Caki2 (cell line): ENCODE measurements at regions not wholly inside any gene's neighbourhood (a gene's known extent, or its start where the extent isn't known, plus 50 kb on each side); places are given as distances from the start of the nearest gene placed in this dataset.

ENCODE experiments used
- DNase-seq: peaks from one replicate; pipeline ENCODE4 v3.0.0-alpha.2; 2015; ENCODE audit warnings: low read depth
- in situ Hi-C: cut with HindIII; loops from 2 replicates; pipeline ENCODE4 v1.10.0; 2016; ENCODE audit warnings: low sequenced_read_pairs, low pct_unique_long_range_greater_than_20kb, mixed read lengths

- no peak for DNase-seq
- in situ Hi-C loops, result no loop called here
Observed at GRCh38 chr13:76160961-76161925, 525.1 kb downstream of the LMO7 start.

- in situ Hi-C loops, result no loop called here
- DNase-seq, result no peak
Observed at GRCh38 chr13:76160506-76160905, 524.4 kb downstream of the LMO7 start.

- in situ Hi-C loops, result no loop called here
- no peak for DNase-seq
Observed at GRCh38 chr13:76157926-76158325, 521.8 kb downstream of the LMO7 start.

GRCh38 chr13:76153239-76153638, 517.1 kb downstream of the LMO7 start:
- in situ Hi-C loops, result no loop called here
- no peak for DNase-seq

- DNase-seq, result no peak
- in situ Hi-C loops, result no loop called here
Observed at GRCh38 chr13:76148926-76149325, 512.8 kb downstream of the LMO7 start.

GRCh38 chr13:76148374-76148773, 512.2 kb downstream of the LMO7 start:
- DNase-seq, result no peak
- in situ Hi-C loops, result no loop called here

GRCh38 chr13:76132532-76132931, 496.4 kb downstream of the LMO7 start:
- DNase-seq, result no peak
- in situ Hi-C loops, result no loop called here

GRCh38 chr13:76131551-76131950, 495.4 kb downstream of the LMO7 start:
- in situ Hi-C loops, result no loop called here
- no peak for DNase-seq

GRCh38 chr13:76129305-76130000, 493.3 kb downstream of the LMO7 start:
- no peak for DNase-seq
- in situ Hi-C loops, result no loop called here

- in situ Hi-C loops, result no loop called here
- DNase-seq, result no peak
Observed at GRCh38 chr13:76127922-76128321, 491.8 kb downstream of the LMO7 start.

- in situ Hi-C loops, result no loop called here
- no peak for DNase-seq
Observed at GRCh38 chr13:76123548-76123947, 487.4 kb downstream of the LMO7 start.

- DNase-seq, result no peak
- in situ Hi-C loops, result no loop called here
Observed at GRCh38 chr13:76116751-76117360, 480.7 kb downstream of the LMO7 start.

- in situ Hi-C loops, result no loop called here
- no peak for DNase-seq
Observed at GRCh38 chr13:76106763-76107162, 470.6 kb downstream of the LMO7 start.

- in situ Hi-C loops, result no loop called here
- no peak for DNase-seq
Observed at GRCh38 chr13:76094645-76095044, 458.5 kb downstream of the LMO7 start.

GRCh38 chr13:76091076-76091475, 454.9 kb downstream of the LMO7 start:
- DNase-seq, result no peak
- in situ Hi-C loops, result no loop called here

- in situ Hi-C loops, result no loop called here
- no peak for DNase-seq
Observed at GRCh38 chr13:76086729-76087128, 450.6 kb downstream of the LMO7 start.

- no peak for DNase-seq
- in situ Hi-C loops, result no loop called here
Observed at GRCh38 chr13:76067850-76068249, 431.7 kb downstream of the LMO7 start.

GRCh38 chr13:76053181-76053580, 417.1 kb downstream of the LMO7 start:
- DNase-seq, result no peak
- in situ Hi-C loops, result no loop called here

GRCh38 chr13:76049376-76049746, 413.2 kb downstream of the LMO7 start:
- DNase-seq, result no peak

More at GRCh38 chr13:76049376-76049746, 413.2 kb downstream of the LMO7 start:
- in situ Hi-C loops, result no loop called here
